Activated CD8-positive, alpha-beta T cell treated with anti-CD3 and anti-CD28 coated beads for 36 hours (primary cell): ENCODE measurements at regions not wholly inside any gene's neighbourhood (a gene's known extent, or its start where the extent isn't known, plus 50 kb on each side); places are given as distances from the start of the nearest gene placed in this dataset.
"Not testable (repeated sequence)": the region's sequence is repeated elsewhere in the genome, so short reads cannot be mapped to it uniquely, and the experiment has no call there.

ENCODE experiments used
- ATAC-seq: fragments of 200-7000 bp; cut with Tn5 transposase; one replicate; pipeline ENCODE4 v1.10.0; 2021; ENCODE audit warnings: mild to moderate bottlenecking, moderate library complexity
- CTCF ChIA-PET: fragments of 350-600 bp; sonication (Branson Sonifier 250); formaldehyde crosslinking; loops from one replicate; lab custom pipeline; 2021; ENCODE audit warnings: antibody characterized with exemption; lab: Charles Lee
- POLR2A ChIA-PET: fragments of 350-600 bp; sonication (Branson Sonifier 250); formaldehyde crosslinking; loops from one replicate; lab custom pipeline; 2021; ENCODE audit warnings: antibody characterized with exemption; lab: Charles Lee
- DNase-seq: peaks from one replicate; pipeline ENCODE4 v3.0.0-alpha.2; 2020
- H3K27ac Mint-ChIP-seq: one replicate; pipeline ENCODE4 v1.8.0; 2021; ENCODE audit warnings: mild to moderate bottlenecking, mixed read lengths
- H3K27me3 Mint-ChIP-seq: one replicate; pipeline ENCODE4 v1.8.0; 2021; ENCODE audit warnings: mixed read lengths
- H3K36me3 Mint-ChIP-seq: one replicate; pipeline ENCODE4 v1.8.0; 2021; ENCODE audit warnings: low read depth, mixed read lengths
- H3K4me1 Mint-ChIP-seq: one replicate; pipeline ENCODE4 v1.8.0; 2021; ENCODE audit warnings: low read depth, mixed read lengths
- H3K4me3 Mint-ChIP-seq: one replicate; pipeline ENCODE4 v1.8.0; 2021; ENCODE audit warnings: mild to moderate bottlenecking, moderate library complexity, mixed read lengths
- H3K9me3 Mint-ChIP-seq: one replicate; pipeline ENCODE4 v1.8.0; 2021; ENCODE audit warnings: mixed read lengths
- intact Hi-C: fragments of 100-400 bp; cut with micrococcal nuclease; formaldehyde crosslinking; loops from one replicate; pipeline ENCODE4 v1.10.0; 2022
- TF ChIP-seq, protein P1 (sequence below): fragments of 200-600 bp; IDR thresholded peaks from one replicate; pipeline ENCODE4 v1.8.0; 2022; ENCODE audit warnings: antibody characterized with exemption, mild to moderate bottlenecking

DNA sequence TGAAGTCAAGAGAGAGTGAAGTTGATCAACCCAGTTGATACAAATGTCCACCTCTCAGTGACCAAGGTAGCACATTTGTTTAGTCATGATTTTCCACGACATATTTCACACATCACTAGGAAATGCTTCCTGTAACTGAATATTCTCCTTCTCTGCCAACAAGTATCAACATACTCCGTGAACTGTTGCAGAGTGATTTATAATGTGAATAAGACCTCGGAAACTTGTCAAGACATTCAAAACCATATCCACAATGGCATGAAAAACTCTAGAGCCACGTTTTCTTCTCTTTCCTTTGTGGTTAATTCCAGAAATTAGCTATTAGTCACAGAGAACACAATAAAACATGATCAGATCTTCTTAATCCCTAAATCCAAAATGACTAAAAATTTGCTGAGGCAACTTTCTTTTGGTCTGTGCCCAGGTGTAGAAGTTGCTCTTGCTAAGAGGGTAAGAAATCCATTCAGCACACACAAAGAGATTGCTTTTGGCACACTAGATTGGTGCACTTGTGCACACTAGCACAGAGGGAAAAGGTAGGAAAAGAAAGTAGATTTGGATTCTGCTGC is 244.3 kb upstream of the NRIP1 start:
- Mint-ChIP-seq H3K4me1 (no peaks in the 10 kb centered on the region), H3K27ac (no peak overlapping the region)

DNA sequence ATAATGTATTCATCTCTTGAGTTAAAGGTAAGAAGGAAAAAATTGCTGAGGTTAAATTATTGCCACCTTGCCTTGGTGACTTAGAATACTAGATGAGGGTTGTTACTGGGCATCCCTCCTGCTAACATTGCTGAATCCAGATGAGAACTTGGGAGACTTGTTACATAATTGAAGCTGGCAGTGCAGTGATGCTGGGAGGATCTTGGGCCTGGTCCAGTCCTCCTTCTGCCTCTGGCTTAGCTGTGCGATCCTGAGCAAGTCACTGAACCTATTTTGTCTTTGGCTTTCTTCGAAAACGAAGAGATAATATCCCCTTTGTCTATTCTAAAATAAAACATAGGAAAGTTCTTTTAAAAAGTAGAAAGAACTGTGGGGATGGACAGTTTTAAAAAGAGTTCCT is 244.9 kb upstream of the NRIP1 start:
- H3K4me3 Mint-ChIP-seq: no peak overlapping the region
- no peaks in the 10 kb centered on the region for H3K9me3 Mint-ChIP-seq
- no peaks in the 10 kb centered on the region for H3K27me3 Mint-ChIP-seq
- intact Hi-C loops: no loop called here
- H3K27ac Mint-ChIP-seq: no peak overlapping the region
- no peak for ATAC-seq
- CTCF ChIA-PET: no interaction called here
- H3K36me3 Mint-ChIP-seq: no peaks in the 10 kb centered on the region
- H3K4me1 Mint-ChIP-seq: no peaks in the 10 kb centered on the region
- TF ChIP-seq, protein P1, sequence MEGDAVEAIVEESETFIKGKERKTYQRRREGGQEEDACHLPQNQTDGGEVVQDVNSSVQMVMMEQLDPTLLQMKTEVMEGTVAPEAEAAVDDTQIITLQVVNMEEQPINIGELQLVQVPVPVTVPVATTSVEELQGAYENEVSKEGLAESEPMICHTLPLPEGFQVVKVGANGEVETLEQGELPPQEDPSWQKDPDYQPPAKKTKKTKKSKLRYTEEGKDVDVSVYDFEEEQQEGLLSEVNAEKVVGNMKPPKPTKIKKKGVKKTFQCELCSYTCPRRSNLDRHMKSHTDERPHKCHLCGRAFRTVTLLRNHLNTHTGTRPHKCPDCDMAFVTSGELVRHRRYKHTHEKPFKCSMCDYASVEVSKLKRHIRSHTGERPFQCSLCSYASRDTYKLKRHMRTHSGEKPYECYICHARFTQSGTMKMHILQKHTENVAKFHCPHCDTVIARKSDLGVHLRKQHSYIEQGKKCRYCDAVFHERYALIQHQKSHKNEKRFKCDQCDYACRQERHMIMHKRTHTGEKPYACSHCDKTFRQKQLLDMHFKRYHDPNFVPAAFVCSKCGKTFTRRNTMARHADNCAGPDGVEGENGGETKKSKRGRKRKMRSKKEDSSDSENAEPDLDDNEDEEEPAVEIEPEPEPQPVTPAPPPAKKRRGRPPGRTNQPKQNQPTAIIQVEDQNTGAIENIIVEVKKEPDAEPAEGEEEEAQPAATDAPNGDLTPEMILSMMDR: no peak
- DNase-seq: no peak
- POLR2A ChIA-PET: no interaction called here

More for the DNA sequence above, 244.3 kb upstream of the NRIP1 start:
- Mint-ChIP-seq H3K27me3 (no peaks in the 10 kb centered on the region), H3K4me3 (no peak overlapping the region), H3K36me3 (no peaks in the 10 kb centered on the region), H3K9me3 (no peaks in the 10 kb centered on the region)
- intact Hi-C loops: no loop called here
- TF ChIP-seq, protein P1: no peak
- ChIA-PET CTCF (no interaction called here), POLR2A (no interaction called here)
- no peak for DNase-seq
- ATAC-seq: no peak

DNA sequence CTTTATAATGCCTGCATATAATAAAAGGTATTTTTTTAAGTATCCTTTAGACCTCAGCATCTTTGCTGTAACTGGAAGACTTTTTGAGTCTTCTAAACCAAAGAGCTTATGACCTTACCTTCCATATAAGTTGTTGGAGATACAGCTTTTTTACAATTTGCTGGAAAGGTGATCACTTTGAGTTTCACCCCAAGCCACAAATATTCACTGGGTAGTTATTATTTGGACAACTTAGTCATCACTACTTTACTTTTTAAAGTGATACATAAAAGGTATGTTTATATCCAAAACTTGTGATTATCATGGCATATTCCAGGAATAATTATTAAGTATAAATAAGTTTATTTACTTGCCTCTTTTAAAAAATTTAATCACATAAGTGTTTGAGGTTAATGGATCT is 246.7 kb upstream of the NRIP1 start:
- POLR2A ChIA-PET: no interaction called here
- ATAC-seq (no peak), DNase-seq (no peak)
- Mint-ChIP-seq H3K36me3 (no peaks in the 10 kb centered on the region), H3K9me3 (no peaks in the 10 kb centered on the region), H3K4me3 (no peak overlapping the region), H3K27me3 (no peaks in the 10 kb centered on the region), H3K4me1 (no peaks in the 10 kb centered on the region), H3K27ac (no peak overlapping the region)
- intact Hi-C loops: no loop called here
- CTCF ChIA-PET: no interaction called here
- TF ChIP-seq, protein P1: no peak

DNA sequence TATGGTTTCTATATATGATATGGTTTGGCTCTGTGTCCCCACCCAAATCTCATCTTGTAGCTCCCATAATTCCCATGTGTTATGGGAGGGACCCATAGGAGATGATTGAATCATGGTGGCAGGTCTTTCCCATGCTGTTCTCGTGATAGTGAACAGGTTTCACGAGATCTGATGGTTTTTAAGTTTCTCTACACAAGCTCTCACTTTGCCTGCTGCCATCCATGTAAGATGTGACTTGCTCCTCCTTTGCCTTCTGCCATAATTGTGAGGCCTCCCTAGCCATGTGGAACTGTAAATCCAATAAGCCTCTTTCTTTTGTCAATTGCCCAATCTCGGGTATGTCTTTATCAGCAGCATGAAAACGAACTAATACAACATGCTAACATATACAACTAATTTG is 252.2 kb upstream of the NRIP1 start:
- H3K4me3 Mint-ChIP-seq, intact Hi-C loops, H3K9me3 Mint-ChIP-seq, H3K27ac Mint-ChIP-seq, DNase-seq, H3K36me3 Mint-ChIP-seq, H3K4me1 Mint-ChIP-seq, POLR2A ChIA-PET, ATAC-seq, H3K27me3 Mint-ChIP-seq: not testable (repeated sequence)
- CTCF ChIA-PET: interaction anchor here (1.2 kb wide), 1 partner anchor 453 kb away, joined by 3 read pairs; no protein-coding TSS in a partner anchor

DNA sequence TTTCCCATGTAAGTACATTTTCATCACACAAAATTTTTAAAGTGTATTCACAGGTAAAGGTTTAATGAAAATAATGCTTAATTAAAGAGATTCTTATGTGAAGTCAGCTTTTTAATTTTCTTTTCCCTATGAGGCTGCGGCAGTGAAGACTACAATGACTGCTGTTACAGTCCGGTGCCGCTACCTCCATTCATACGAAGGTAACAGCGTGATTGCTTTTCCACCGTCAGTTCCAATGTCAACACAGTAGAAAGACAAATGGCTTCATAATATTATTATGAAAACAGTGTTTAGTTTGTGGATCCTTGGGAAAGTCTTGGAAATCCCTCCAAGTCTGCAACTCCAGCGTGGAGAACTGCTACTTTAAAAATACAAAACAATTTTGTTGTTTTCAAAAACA is 254.9 kb upstream of the NRIP1 start:
- DNase-seq (no peak), ATAC-seq (no peak)
- H3K4me1 Mint-ChIP-seq: no peaks in the 10 kb centered on the region
- intact Hi-C loops: no loop called here
- no peaks in the 10 kb centered on the region for H3K36me3 Mint-ChIP-seq
- TF ChIP-seq, protein P1: no peak
- peaks cover 2% of the 10 kb centered on the region for H3K9me3 Mint-ChIP-seq
- no peak overlapping the region for H3K4me3 Mint-ChIP-seq
- POLR2A ChIA-PET: no interaction called here
- H3K27me3 Mint-ChIP-seq: no peaks in the 10 kb centered on the region
- CTCF ChIA-PET: interaction anchor here (1.1 kb wide), 1 partner anchor 43 kb away, joined by 3 read pairs; no protein-coding TSS in a partner anchor
- no peak overlapping the region for H3K27ac Mint-ChIP-seq

DNA sequence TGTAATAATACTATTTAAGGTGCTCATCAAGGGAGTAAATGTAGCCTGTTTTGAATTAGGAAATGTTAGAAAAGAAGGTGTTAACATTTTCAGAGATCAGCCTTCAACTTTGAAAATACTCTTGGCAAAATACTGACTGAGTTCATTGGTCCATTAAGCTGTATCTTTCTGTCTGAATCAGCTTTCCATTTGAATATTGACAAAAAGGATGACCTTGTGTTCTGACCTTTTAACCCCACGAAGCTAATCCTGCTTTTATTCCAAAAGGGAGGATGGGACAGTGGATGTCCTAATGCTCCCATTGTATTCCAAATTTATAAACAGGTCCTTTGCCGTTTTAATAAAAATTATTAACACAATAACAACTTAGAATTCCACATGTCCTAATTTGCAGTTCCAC is 259.7 kb upstream of the NRIP1 start:
- Mint-ChIP-seq H3K4me3 (no peak overlapping the region), H3K9me3 (no peaks in the 10 kb centered on the region), H3K36me3 (no peaks in the 10 kb centered on the region), H3K27me3 (no peaks in the 10 kb centered on the region), H3K27ac (no peak overlapping the region), H3K4me1 (no peaks in the 10 kb centered on the region)
- ATAC-seq (no peak), DNase-seq (no peak)
- CTCF ChIA-PET: no interaction called here
- intact Hi-C loops: no loop called here
- TF ChIP-seq, protein P1: no peak
- POLR2A ChIA-PET: no interaction called here
